ENCODE measurements at regions not wholly inside any gene's neighbourhood (a gene's known extent, or its start where the extent isn't known, plus 50 kb on each side); places are given as distances from the start of the nearest gene placed in this dataset.

DNA sequence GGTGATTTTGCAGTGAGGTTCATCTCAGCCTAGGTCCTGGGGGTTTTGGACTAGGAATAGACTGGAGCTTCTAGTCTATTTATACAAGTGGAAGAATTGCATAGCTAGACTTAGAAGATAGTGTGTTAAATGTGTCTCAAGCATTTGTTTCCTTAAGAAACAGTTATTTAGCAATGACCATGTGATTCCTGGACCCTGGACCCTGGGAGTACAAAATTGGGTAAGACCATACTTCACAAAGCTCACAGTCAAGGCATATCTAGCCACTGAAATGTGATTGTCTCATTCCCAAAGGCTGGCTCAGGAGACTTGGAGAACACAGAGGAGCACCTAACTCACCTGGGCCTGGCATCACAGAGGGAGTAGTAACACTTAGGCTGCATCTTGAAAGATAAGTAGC lies 754.5 kb downstream of the SATB2 start:
- TF ChIP-seq RXRA (IDR thresholded peaks at IDR 0.05; ENCODE audit: borderline replicate concordance, low read depth) (no peak), TAF1 (IDR thresholded peaks at IDR 0.05; ENCODE audit: borderline replicate concordance, low read depth, low read length) (no peak), GABPA (IDR thresholded peaks at IDR 0.05; ENCODE audit: low read depth) (no peak), GATA2 (CRISPR knock-in tag; IDR thresholded peaks at IDR 0.05) (no peak), FOSL2 (IDR thresholded peaks at IDR 0.05; ENCODE audit: borderline replicate concordance, low read depth) (no peak), POLR2AphosphoS5 (IDR thresholded peaks at IDR 0.05; ENCODE audit: low read depth, low read length) (no peak), CTCF (IDR thresholded peaks at IDR 0.05) (no peak), EZH2phosphoT487 (IDR thresholded peaks at IDR 0.05; ENCODE audit: borderline replicate concordance, low read depth) (no peak), CHD2 (IDR thresholded peaks at IDR 0.05; ENCODE audit: low read length, partially characterized antibody) (no peak), SMC3 (IDR thresholded peaks at IDR 0.05; ENCODE audit: low read depth, low read length) (no peak), EP300 (IDR thresholded peaks at IDR 0.05; ENCODE audit: borderline replicate concordance in 1 of 2, low read depth in 1 of 2, low read length in 1 of 2) (no peak), TEAD4 (IDR thresholded peaks at IDR 0.05; ENCODE audit: borderline replicate concordance, insufficient read depth) (no peak)
